ENCODE measurements at regions not wholly inside any gene's neighbourhood (a gene's known extent, or its start where the extent isn't known, plus 50 kb on each side); places are given as distances from the start of the nearest gene placed in this dataset.

DNA sequence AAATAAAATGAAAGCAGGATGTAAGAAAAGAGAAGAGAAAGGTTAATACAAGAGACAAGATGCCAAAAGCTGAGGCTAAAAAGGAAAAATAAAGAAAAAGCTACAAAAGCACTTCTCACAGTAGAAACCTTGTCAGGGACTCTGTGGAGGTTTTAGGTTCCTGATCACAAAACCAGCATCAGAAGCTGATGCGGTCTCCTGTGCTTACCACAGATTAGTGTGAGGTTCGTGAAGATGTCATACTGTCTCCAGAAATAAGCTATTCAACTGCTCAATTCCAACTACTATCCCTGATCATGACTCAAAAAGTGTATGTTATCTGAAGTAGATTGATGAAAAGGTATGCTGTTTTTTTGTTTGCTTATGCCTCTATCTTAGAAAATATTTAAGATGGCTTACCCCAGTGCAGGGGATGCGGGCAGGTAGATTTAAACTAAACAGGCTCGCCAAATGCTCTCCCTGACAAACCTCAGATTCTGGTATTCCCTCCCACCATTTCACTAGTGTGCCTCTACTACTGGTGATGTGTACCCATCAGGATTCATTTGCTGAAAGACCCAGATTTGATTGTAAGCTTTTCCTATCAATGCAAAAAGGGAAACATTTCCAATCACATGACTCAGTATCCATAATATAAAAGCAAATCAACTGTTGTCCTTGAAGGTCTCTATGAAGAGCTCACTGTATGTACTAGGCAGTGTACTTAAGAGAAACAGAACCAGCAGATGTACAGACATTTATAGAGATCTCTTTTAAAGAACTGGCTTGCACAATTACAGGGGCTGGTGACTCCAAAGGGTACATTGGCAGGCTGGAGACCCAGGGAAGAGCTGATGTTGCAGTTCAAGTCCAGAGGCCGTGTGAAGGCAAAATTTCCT lies 169.5 kb upstream of the FOXN3 start:
- TF ChIP-seq, protein P1, sequence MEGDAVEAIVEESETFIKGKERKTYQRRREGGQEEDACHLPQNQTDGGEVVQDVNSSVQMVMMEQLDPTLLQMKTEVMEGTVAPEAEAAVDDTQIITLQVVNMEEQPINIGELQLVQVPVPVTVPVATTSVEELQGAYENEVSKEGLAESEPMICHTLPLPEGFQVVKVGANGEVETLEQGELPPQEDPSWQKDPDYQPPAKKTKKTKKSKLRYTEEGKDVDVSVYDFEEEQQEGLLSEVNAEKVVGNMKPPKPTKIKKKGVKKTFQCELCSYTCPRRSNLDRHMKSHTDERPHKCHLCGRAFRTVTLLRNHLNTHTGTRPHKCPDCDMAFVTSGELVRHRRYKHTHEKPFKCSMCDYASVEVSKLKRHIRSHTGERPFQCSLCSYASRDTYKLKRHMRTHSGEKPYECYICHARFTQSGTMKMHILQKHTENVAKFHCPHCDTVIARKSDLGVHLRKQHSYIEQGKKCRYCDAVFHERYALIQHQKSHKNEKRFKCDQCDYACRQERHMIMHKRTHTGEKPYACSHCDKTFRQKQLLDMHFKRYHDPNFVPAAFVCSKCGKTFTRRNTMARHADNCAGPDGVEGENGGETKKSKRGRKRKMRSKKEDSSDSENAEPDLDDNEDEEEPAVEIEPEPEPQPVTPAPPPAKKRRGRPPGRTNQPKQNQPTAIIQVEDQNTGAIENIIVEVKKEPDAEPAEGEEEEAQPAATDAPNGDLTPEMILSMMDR (conservative IDR thresholded peaks at IDR 0.05) = no peak
- no peak for TF ChIP-seq EZH2 (IDR thresholded peaks at IDR 0.05; ENCODE audit: low read depth)
